ENCODE measurements at regions not wholly inside any gene's neighbourhood (a gene's known extent, or its start where the extent isn't known, plus 50 kb on each side); places are given as distances from the start of the nearest gene placed in this dataset.
"Not testable (repeated sequence)": the region's sequence is repeated elsewhere in the genome, so short reads cannot be mapped to it uniquely, and the experiment has no call there.

- Histone ChIP-seq H3K4me1 (no peaks in the 10 kb centered on the region), H3K27ac (no peak overlapping the region), H3K27me3 (no peaks in the 10 kb centered on the region), H3K36me3 (no peaks in the 10 kb centered on the region), H3K4me3 (no peak overlapping the region), H3K9me3 (peaks cover 0 to 13% (median 0%) of the 10 kb centered on the region in 3 donors)
- no peak for DNase-seq
- TF ChIP-seq CTCF (IDR thresholded peaks at IDR 0.05) (no peak), POLR2A (IDR thresholded peaks at IDR 0.05) (no peak)
- intact Hi-C loops (cut with DNase I): no loop called here
- 96 to 97% methylated on average over 3 of the region's 3 CpGs for WGBS, 2 donors
Observed at GRCh38 chr2:8558096-8558495, 123.8 kb upstream of the ID2 start.

GRCh38 chr2:8558956-8559355, 122.9 kb upstream of the ID2 start:
- DNase-seq: no peak
- H3K4me3 ChIP-seq: no peak overlapping the region
- H3K9me3 ChIP-seq: peaks cover 0 to 13% (median 0%) of the 10 kb centered on the region in 3 donors
- H3K27me3 ChIP-seq: no peaks in the 10 kb centered on the region
- H3K4me1 ChIP-seq: no peaks in the 10 kb centered on the region
- TF ChIP-seq CTCF (IDR thresholded peaks at IDR 0.05) (no peak), POLR2A (IDR thresholded peaks at IDR 0.05) (no peak)
- no peaks in the 10 kb centered on the region for H3K36me3 ChIP-seq
- no peak overlapping the region for H3K27ac ChIP-seq
- 78 to 83% methylated on average over 2 of the region's 2 CpGs for WGBS, 2 donors
- intact Hi-C loops (cut with DNase I): no loop called here

DNA sequence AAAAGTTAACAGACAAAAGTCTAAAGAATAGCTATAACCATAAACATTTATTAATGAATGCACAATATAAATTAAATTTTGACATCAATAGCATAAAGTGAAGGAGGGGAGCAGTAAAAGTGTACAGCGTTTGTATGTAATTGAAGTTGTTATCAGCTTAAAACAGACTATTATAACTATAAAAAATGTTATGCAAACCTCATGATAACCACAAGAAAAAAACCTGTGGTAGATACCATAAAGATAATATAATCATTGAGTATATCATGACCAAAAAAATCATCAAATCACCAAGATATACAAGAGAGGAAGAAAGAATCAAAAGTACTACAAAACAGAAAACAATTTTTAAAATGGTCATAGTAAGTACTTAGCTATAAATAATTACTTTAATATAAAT, 122.1 kb upstream of the ID2 start:
- Histone ChIP-seq H3K9me3 (peaks cover 0 to 13% (median 0%) of the 10 kb centered on the region in 3 donors), H3K4me1 (no peaks in the 10 kb centered on the region), H3K4me3 (no peak overlapping the region), H3K36me3 (no peaks in the 10 kb centered on the region), H3K27ac (no peak overlapping the region), H3K27me3 (no peaks in the 10 kb centered on the region)
- WGBS, 2 donors: 61 to 74% methylated on average over 1 of the region's 1 CpG
- TF ChIP-seq POLR2A (IDR thresholded peaks at IDR 0.05) (no peak), CTCF (IDR thresholded peaks at IDR 0.05) (no peak)
- intact Hi-C loops (cut with DNase I): no loop called here
- no peak for DNase-seq

GRCh38 chr2:8561692-8562091, 120.2 kb upstream of the ID2 start:
- H3K27me3 ChIP-seq; H3K36me3 ChIP-seq; H3K27ac ChIP-seq; intact Hi-C loops (cut with DNase I); H3K4me1 ChIP-seq; DNase-seq; H3K4me3 ChIP-seq: not testable (repeated sequence)
- peaks cover 0 to 13% (median 0%) of the 10 kb centered on the region in 3 donors for H3K9me3 ChIP-seq
- 92 to 100% methylated on average over 1 of the region's 2 CpGs for WGBS, 2 donors

DNA sequence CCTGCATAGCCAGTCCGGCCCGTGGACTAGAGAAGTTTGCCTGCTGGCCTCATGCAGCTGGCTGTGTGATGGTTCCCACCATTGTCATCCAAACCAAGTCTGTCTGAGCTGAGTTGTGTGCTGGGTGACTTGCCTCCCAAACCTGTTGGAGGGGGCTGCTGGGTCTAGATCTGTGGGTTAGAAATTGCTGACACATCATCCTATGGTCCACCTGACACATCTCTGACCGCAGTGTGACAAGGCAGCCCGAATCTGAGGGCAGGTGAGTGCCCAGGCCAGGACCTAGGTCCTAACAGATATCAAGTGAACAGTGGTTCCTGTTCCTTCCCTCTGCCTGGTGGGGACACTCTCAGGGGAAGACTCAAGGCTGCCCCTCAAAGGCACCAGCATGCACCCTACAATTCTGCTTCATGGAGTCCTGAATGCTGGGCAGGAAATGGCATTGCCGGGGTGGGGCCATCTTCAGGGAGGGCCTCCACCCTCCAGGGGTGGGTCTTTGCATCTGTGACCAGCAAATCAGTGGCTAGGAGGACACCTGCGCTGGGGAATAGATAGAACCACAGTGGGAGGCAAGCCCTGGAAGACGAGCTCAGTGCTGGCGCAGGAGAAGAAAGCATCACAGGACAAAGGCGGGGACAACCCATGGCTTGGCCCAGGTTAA, 117.9 kb upstream of the ID2 start:
- H3K9me3 ChIP-seq: peaks cover 0 to 13% (median 0%) of the 10 kb centered on the region in 3 donors
- H3K27me3 ChIP-seq: no peaks in the 10 kb centered on the region
- H3K4me3 ChIP-seq: no peak overlapping the region
- DNase-seq: no peak
- no peaks in the 10 kb centered on the region for H3K36me3 ChIP-seq
- TF ChIP-seq POLR2A (IDR thresholded peaks at IDR 0.05): no peak
- no peak for TF ChIP-seq CTCF (IDR thresholded peaks at IDR 0.05)
- no peak overlapping the region for H3K27ac ChIP-seq
- 89 to 98% methylated on average over 6 to 7 of the region's 9 CpGs for WGBS, 2 donors
- intact Hi-C loops (cut with DNase I): no loop called here
- no peaks in the 10 kb centered on the region for H3K4me1 ChIP-seq

DNA sequence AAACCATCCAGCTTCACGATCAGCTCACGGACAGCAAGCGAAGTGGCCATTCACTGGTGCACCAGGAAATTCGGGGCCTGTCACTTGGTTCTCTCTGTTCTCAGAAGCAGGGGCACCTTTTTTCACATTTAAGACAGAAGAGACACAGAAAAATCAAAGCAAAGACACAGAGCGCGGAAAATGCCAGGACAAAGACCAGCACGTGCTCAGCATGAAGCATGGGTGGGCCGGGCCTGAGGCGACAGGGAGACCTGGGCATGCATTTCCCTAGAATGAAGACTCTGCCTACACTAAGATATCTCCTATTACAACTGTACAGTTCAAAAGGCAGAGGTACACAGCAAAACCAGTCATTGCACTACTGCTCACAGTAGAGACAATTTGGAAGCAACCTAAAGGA, 117.4 kb upstream of the ID2 start:
- DNase-seq: no peak
- Histone ChIP-seq H3K36me3 (no peaks in the 10 kb centered on the region), H3K27ac (no peak overlapping the region), H3K9me3 (peaks cover 0 to 10% (median 0%) of the 10 kb centered on the region in 3 donors), H3K4me3 (no peak overlapping the region), H3K4me1 (no peaks in the 10 kb centered on the region), H3K27me3 (no peaks in the 10 kb centered on the region)
- no peak for TF ChIP-seq POLR2A (IDR thresholded peaks at IDR 0.05)
- WGBS, 2 donors: 94 to 99% methylated on average over 9 of the region's 9 CpGs
- intact Hi-C loops (cut with DNase I): no loop called here
